H1 (cell line): ENCODE measurements at regions not wholly inside any gene's neighbourhood (a gene's known extent, or its start where the extent isn't known, plus 50 kb on each side); places are given as distances from the start of the nearest gene placed in this dataset.

ENCODE experiments used
- CTCF ChIA-PET: fragments of 300-600 bp; sonication (Branson Sonifier 250); formaldehyde crosslinking; loops from one replicate; lab custom pipeline; 2021; ENCODE audit not compliant: partially characterized antibody; lab: Charles Lee
- POLR2A ChIA-PET: fragments of 300-600 bp; sonication (Branson Sonifier 250); formaldehyde crosslinking; loops from one replicate; lab custom pipeline; 2021; ENCODE audit warnings: inconsistent platforms; ENCODE audit not compliant: partially characterized antibody; lab: Charles Lee
- DNase-seq, 2 experiments: peaks; one replicate each; pipeline versions ENCODE4 v3.0.0 to v3.0.0-alpha.2; 2010 to 2022; ENCODE audit warnings: low spot score in 2 of 2, low read depth in 1 of 2, mixed read lengths in 1 of 2
- FAIRE-seq: peaks from 2 replicates; lab custom pipeline; 2011; peaks lifted over from hg19 to GRCh38; lab: Jason Lieb, UNC
- H2AFZ ChIP-seq: 2 replicates; pipeline ENCODE4 v1.8.1; 2012; ENCODE audit warnings: low read length, inconsistent platforms
- H2AK5ac ChIP-seq: 2 replicates; pipeline ENCODE4 v1.6.1; 2013; ENCODE audit warnings: low read depth, low read length
- H2BK120ac ChIP-seq: replicated peaks from 2 replicates; pipeline ENCODE3; 2013; ENCODE audit warnings: low read depth, low read length, inconsistent platforms
- H2BK12ac ChIP-seq: 2 replicates; pipeline ENCODE4 v1.6.1; 2013; ENCODE audit warnings: low read depth, low read length
- H2BK15ac ChIP-seq: 2 replicates; pipeline ENCODE4 v1.6.1; 2013; ENCODE audit warnings: low read length
- H2BK20ac ChIP-seq: 2 replicates; pipeline ENCODE4 v1.6.1; 2013; ENCODE audit warnings: low read length
- H2BK5ac ChIP-seq: 2 replicates; pipeline ENCODE4 v1.6.1; 2013; ENCODE audit warnings: low read depth, low read length
- H3K14ac ChIP-seq: 2 replicates; pipeline ENCODE4 v1.6.1; 2013; ENCODE audit warnings: inconsistent platforms; ENCODE audit not compliant: insufficient read length
- H3K18ac ChIP-seq: 2 replicates; pipeline ENCODE4 v1.6.1; 2013; ENCODE audit warnings: low read length; ENCODE audit errors: extremely low read depth
- H3K23ac ChIP-seq: 2 replicates; pipeline ENCODE4 v1.6.1; 2013; ENCODE audit warnings: inconsistent platforms; ENCODE audit not compliant: insufficient read length
- H3K23me2 ChIP-seq: 2 replicates; pipeline ENCODE4 v1.6.1; 2013; ENCODE audit warnings: low read depth, low read length
- H3K27ac ChIP-seq: 2 replicates; pipeline ENCODE4 v1.6.1; 2011; ENCODE audit warnings: low read depth, low read length, inconsistent platforms
- H3K27me3 ChIP-seq, 4 experiments: replicated peaks in 1 of 4; 1 replicate in 1 of 4; 2 replicates in 3 of 4; pipeline versions ENCODE4 v1.6.1 to v1.8.1; 2011 to 2013; ENCODE audit warnings: low read length in 3 of 4, mild to moderate bottlenecking in 3 of 4, inconsistent platforms in 2 of 4, mixed read lengths in 2 of 4, moderate library complexity in 1 of 4; ENCODE audit not compliant: control insufficient read depth in 3 of 4, insufficient read depth in 3 of 4; ENCODE audit errors: extremely low read depth in 1 of 4
- H3K36me3 ChIP-seq, 4 experiments: 2 replicates each; pipeline versions ENCODE4 v1.6.1 to v1.8.1; 2011 to 2013; ENCODE audit warnings: mild to moderate bottlenecking in 4 of 4, low read length in 3 of 4, moderate library complexity in 2 of 4, control low read depth in 1 of 4, inconsistent platforms in 1 of 4; ENCODE audit not compliant: insufficient read depth in 4 of 4, control insufficient read depth in 2 of 4
- H3K4ac ChIP-seq: replicated peaks from 2 replicates; pipeline ENCODE3; 2013; ENCODE audit warnings: low read length, low read depth, mixed read lengths, inconsistent platforms; ENCODE audit not compliant: insufficient read length
- H3K4me1 ChIP-seq, 4 experiments: replicated peaks in 1 of 4; 1 replicate in 1 of 4; 2 replicates in 3 of 4; pipeline versions ENCODE4 v1.6.1 to v1.8.1; 2011 to 2013; ENCODE audit warnings: low read length in 3 of 4, inconsistent platforms in 2 of 4, mixed read lengths in 1 of 4; ENCODE audit not compliant: insufficient read depth in 4 of 4, control insufficient read depth in 3 of 4
- H3K4me2 ChIP-seq, 2 experiments: 2 replicates each; pipeline versions ENCODE4 v1.6.1 to v1.8.1; 2011 to 2013; ENCODE audit warnings: low read depth in 2 of 2, low read length in 2 of 2, control low read depth in 1 of 2, inconsistent platforms in 1 of 2, mild to moderate bottlenecking in 1 of 2; ENCODE audit not compliant: insufficient read depth in 1 of 2
- H3K4me3 ChIP-seq, 4 experiments: fragments of 200-600, 300-600 bp in 1 of 4; sonication (generic), shearing (Covaris generic), sonication (Bioruptor Twin) in 1 of 4; 2 replicates each; pipeline versions ENCODE4 v1.5.1 to v1.8.1; 2011 to 2016; ENCODE audit warnings: low read length in 4 of 4, low read depth in 3 of 4, control low read depth in 2 of 4, inconsistent platforms in 2 of 4, mild to moderate bottlenecking in 2 of 4, mixed read lengths in 1 of 4, moderate library complexity in 1 of 4; ENCODE audit not compliant: insufficient read depth in 2 of 4; ENCODE audit errors: extremely low read depth in 1 of 4
- H3K56ac ChIP-seq: replicated peaks from 2 replicates; pipeline ENCODE3; 2013; ENCODE audit warnings: low read depth, mild to moderate bottlenecking, mixed read lengths, low read length, inconsistent platforms; ENCODE audit not compliant: insufficient read length
- H3K79me1 ChIP-seq: 2 replicates; pipeline ENCODE4 v1.6.1; 2013; ENCODE audit warnings: low read depth, low read length, control low read depth
- H3K79me2 ChIP-seq, 2 experiments: 2 replicates each; pipeline versions ENCODE4 v1.6.1 to v1.8.1; 2012 to 2013; ENCODE audit warnings: low read length in 2 of 2, mild to moderate bottlenecking in 2 of 2, inconsistent platforms in 1 of 2; ENCODE audit not compliant: insufficient read depth in 2 of 2, control insufficient read depth in 1 of 2
- H3K9ac ChIP-seq, 4 experiments: replicated peaks in 1 of 4; 1 replicate in 1 of 4; 2 replicates in 3 of 4; pipeline versions ENCODE4 v1.6.1 to v1.8.1; 2011 to 2013; ENCODE audit warnings: low read depth in 3 of 4, low read length in 3 of 4, control low read depth in 2 of 4, mild to moderate bottlenecking in 2 of 4, moderate library complexity in 2 of 4, inconsistent platforms in 1 of 4; ENCODE audit errors: extremely low read depth in 1 of 4
- H3K9me3 ChIP-seq, 2 experiments: 2 replicates each; pipeline versions ENCODE4 v1.6.1 to v1.8.1; 2012 to 2013; ENCODE audit warnings: mild to moderate bottlenecking in 2 of 2, moderate library complexity in 2 of 2, control low read depth in 1 of 2, inconsistent platforms in 1 of 2, low read depth in 1 of 2, low read length in 1 of 2, mixed read lengths in 1 of 2; ENCODE audit not compliant: insufficient read depth in 2 of 2
- H4K20me1 ChIP-seq, 2 experiments: replicated peaks in 1 of 2; 2 replicates each; pipeline versions ENCODE3 to v1.8.1; 2011 to 2013; ENCODE audit warnings: inconsistent platforms in 2 of 2, low read length in 2 of 2, mild to moderate bottlenecking in 1 of 2; ENCODE audit not compliant: insufficient read depth in 2 of 2, control insufficient read depth in 1 of 2
- H4K5ac ChIP-seq: 2 replicates; pipeline ENCODE4 v1.6.1; 2013; ENCODE audit warnings: low read length, low read depth, mixed read lengths, inconsistent platforms; ENCODE audit not compliant: insufficient read length
- H4K8ac ChIP-seq: 2 replicates; pipeline ENCODE4 v1.8.0; 2013; ENCODE audit warnings: mild to moderate bottlenecking, moderate library complexity, low read length, inconsistent platforms; ENCODE audit not compliant: insufficient read depth; ENCODE audit errors: extremely low read depth
- H4K91ac ChIP-seq: replicated peaks from 2 replicates; pipeline ENCODE3; 2013; ENCODE audit warnings: low read length, mixed read lengths, inconsistent platforms; ENCODE audit not compliant: insufficient read length
- CTCF ChIP-seq, 3 experiments: IDR thresholded peaks; 1 replicate in 2 of 3; 2 replicates in 1 of 3; pipeline versions ENCODE4 v1.5.1 to v1.6.1; 2011; ENCODE audit warnings: low read length in 3 of 3, mild to moderate bottlenecking in 3 of 3, inconsistent platforms in 2 of 3, low read depth in 1 of 3, moderate library complexity in 1 of 3; ENCODE audit not compliant: insufficient read depth in 1 of 3; ENCODE audit errors: control extremely low read depth in 1 of 3
- WGBS, 2 experiments: shearing (Covaris generic) in 1 of 2; methylation state at CpG; one replicate each; pipeline versions ENCODE4 v1.1.6 to v1.1.7; 2013 to 2015; ENCODE audit warnings: low lambda C conversion rate in 2 of 2, mixed read lengths in 2 of 2, inconsistent platforms in 1 of 2, low coverage in 1 of 2, missing lambda C conversion rate in 1 of 2; ENCODE audit not compliant: insufficient replicate concordance in 2 of 2, insufficient coverage in 1 of 2, insufficient read length in 1 of 2; ENCODE audit errors: extremely low coverage in 1 of 2, missing lambda C conversion rate in 1 of 2; 5-methylcytosine and 5-hydroxymethylcytosine counted together

- ChIA-PET POLR2A (interaction anchor here (0.6 kb wide), 1 partner anchor 160 kb away, joined by 3 read pairs; no protein-coding TSS in a partner anchor), CTCF (interaction anchor here (1.2 kb wide), 1 partner anchor 14 kb away, joined by 3 read pairs; no protein-coding TSS in a partner anchor)
- no peak overlapping the region for H3K27ac ChIP-seq
- H3K9ac ChIP-seq, result no peak overlapping the region
- no peak overlapping the region for H2AK5ac ChIP-seq
- H3K23me2 ChIP-seq, result no peaks in the 10 kb centered on the region
- no peaks in the 10 kb centered on the region for H3K36me3 ChIP-seq
- H3K14ac ChIP-seq, result no peak overlapping the region
- DNase-seq (no peak), FAIRE-seq (no peak)
- no peaks in the 10 kb centered on the region for H3K79me2 ChIP-seq
- no peak overlapping the region for H3K56ac ChIP-seq
- no peak overlapping the region for H4K5ac ChIP-seq
- H3K4me3 ChIP-seq, result no peak overlapping the region
- peaks cover 0 to 7% of the 10 kb centered on the region in 2 experiments; a peak in 1 of 4 replicates for H3K9me3 ChIP-seq
- 89% methylated on average over 1 of the region's 1 CpG; no CpG with 5 or more reads in 1 of the 2 experiments for WGBS, 2 experiments
- no peak overlapping the region for H2BK120ac ChIP-seq
- H2BK15ac ChIP-seq, result no peak overlapping the region
- H2BK12ac ChIP-seq, result no peak overlapping the region
- H4K91ac ChIP-seq, result no peak overlapping the region
- H4K8ac ChIP-seq, result no peak overlapping the region
- no peak overlapping the region for H3K23ac ChIP-seq
- H3K4me1 ChIP-seq, result no peaks in the 10 kb centered on the region
- no peak overlapping the region for H2BK20ac ChIP-seq
- no peaks in the 10 kb centered on the region for H4K20me1 ChIP-seq
- no peaks in the 10 kb centered on the region for H3K79me1 ChIP-seq
- no peak overlapping the region for H3K4ac ChIP-seq
- H2BK5ac ChIP-seq, result no peak overlapping the region
- no peak overlapping the region for H3K4me2 ChIP-seq
- no peak overlapping the region for H2AFZ ChIP-seq
- no peak for TF ChIP-seq CTCF (IDR thresholded peaks at IDR 0.05; ENCODE audit: control extremely low read depth in 1 of 3, insufficient read depth in 1 of 3, low read depth in 1 of 3, low read length in 3 of 3)
- no peak overlapping the region for H3K18ac ChIP-seq
- H3K27me3 ChIP-seq, result no peaks in the 10 kb centered on the region
Observed at GRCh38 chr10:65416094-65416493, 1509.7 kb upstream of the LRRTM3 start.
